Activated T-cell treated with anti-CD3 and anti-CD28 coated beads for 1 hour (primary cell): ENCODE measurements at regions not wholly inside any gene's neighbourhood (a gene's known extent, or its start where the extent isn't known, plus 50 kb on each side); places are given as distances from the start of the nearest gene placed in this dataset.

Experiments used
- DNase-seq: peaks from one replicate; pipeline ENCODE4 v3.0.0-alpha.2; 2020; ENCODE audit warnings: low read depth

- DNase-seq = no peak
Observed at GRCh38 chr9:673264-673965, 168.1 kb upstream of the DMRT1 start.

- DNase-seq = no peak
Observed at GRCh38 chr9:673966-674526, 167.5 kb upstream of the DMRT1 start.

- no peak for DNase-seq
Observed at GRCh38 chr9:675697-676370, 165.7 kb upstream of the DMRT1 start.

DNA sequence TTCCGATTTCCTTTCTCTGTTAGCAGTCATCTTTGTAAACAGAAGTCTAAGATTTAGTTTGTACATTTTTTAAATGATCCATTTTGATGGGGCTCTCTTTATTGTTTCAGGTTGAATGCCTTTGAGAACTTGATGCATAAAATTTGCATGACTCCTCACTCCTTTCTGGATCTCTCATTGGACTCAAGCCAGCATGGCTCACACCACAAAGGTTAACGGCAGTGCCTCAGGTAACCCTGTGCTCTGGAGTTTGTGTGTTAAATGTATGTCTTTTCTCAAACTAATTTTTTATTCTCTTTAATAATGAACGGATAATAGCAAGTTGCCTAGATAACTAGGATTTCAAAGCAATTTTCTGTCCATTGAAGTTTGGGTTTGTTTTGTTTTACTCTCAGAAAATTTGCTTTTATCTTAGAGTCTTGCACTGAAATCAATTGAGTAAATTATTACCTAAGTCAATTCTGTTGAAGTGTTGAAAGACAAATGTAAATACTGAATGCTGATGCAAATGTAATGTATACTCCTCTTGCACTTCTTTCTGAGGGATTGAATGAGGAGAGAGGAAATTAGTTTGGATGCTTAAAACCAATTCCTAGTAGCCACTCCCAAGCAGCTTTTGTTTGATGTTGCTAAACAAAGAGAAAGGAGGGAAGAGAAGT lies 164.6 kb upstream of the DMRT1 start:
- DNase-seq = no peak

DNA sequence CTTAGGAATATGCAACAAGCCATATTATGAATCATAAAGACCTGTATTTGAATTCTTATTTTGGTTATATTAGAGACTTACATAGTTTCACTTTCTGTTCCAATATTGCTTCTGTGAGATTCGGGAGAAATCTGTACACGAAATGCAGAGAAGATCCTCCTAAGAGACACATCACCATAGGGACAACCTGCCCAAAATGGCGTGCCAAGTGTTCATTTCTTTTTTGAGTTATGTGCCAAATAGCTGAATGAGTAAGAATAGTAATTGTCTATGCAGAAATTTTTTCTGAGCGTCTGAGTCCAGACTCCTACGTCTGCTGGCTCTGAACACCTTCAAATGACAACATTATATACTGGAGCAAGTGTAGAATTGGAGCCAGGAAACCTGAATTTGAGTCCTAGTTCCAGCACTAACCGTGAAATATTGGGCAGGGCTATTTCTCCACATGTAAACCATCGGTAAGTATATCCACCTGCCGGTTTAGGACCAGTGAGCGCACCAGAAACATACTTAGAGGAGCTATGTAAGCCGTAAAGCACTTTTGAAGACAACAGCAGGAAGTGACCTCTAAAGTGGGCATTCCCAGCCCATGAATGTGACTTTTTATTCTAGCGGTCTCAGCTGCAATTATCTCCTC lies 163.9 kb upstream of the DMRT1 start:
- DNase-seq = no peak

DNA sequence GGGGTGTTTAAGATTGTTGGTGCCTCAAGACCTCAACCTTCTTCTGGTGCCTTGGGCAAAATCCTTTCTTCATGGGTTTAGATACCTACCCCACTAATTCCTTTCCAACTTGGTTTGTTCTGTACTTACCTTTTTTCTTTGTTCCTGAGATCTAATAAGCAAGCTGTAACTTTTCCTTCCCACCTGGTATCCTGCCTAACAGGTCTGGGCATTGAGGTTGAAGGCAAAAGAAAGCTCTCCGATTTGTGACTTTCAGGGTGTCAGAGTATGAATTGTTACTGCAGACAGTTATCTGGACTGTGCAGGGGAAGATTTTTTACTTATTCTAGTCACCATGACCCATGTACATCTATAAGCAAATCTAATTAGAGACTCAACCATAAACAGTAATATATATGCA lies 162.6 kb upstream of the DMRT1 start:
- DNase-seq = no peak

GRCh38 chr9:679462-679861 lies 162.0 kb upstream of the DMRT1 start:
- no peak for DNase-seq

DNA sequence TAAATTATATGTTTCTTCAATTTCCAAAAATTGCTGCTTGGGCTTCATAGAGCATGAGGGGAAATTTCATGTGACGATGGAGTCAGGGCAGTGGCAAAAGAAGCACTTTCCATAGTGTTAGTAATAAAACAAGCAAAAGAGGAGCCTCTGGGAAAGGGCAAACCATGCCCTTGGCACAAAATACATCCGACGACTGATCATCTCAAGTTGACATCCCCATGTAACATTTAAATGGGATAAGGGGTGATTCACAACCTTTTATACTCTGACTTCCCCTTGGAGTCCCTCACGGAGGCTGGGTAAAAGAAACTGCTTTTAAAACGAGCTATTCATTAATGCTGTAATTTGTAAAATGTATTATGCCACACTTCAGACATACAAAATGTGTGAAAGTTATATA lies 161.4 kb upstream of the DMRT1 start:
- DNase-seq = no peak

DNA sequence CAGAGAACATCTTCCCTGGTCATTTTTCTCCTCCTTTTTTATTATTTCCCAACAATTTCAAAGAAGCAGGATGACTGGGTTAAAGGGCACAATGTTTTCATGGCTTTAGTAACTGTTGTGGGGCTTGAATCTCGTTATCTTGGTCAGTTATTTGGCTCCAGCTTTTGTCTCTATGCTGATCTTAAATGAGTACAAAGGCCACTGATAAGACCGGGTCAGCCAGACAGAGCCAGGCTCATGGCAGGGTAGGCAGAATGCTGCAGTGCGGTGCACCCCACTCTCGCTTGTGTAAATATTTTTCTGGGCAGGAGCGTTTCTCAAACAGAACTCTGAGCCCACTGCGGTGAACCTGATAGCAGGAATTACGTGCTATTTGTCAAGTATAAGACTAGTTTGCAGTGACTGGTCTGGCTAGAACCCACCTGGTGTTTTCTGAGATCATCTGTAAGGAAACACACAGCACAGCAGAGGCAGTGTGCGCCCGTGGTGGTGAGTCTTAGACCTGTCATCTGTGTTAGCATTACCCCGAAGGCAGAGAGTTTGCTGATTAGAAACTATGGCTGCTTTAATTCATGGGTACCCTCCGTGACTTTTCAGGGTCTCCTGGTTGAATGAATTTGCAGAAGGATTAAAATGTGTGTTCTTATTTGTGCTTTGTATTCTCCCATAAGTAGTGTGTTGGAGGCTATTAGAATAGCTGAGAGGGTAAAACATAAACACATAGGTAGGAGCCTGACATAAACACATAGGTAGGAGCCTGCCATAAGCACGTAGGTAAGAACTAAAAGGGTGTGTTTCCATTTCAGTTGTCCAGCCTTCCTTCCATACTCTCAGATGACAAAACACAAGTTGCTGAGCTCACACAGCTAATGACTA lies 158.6 kb upstream of the DMRT1 start:
- no peak for DNase-seq

DNA sequence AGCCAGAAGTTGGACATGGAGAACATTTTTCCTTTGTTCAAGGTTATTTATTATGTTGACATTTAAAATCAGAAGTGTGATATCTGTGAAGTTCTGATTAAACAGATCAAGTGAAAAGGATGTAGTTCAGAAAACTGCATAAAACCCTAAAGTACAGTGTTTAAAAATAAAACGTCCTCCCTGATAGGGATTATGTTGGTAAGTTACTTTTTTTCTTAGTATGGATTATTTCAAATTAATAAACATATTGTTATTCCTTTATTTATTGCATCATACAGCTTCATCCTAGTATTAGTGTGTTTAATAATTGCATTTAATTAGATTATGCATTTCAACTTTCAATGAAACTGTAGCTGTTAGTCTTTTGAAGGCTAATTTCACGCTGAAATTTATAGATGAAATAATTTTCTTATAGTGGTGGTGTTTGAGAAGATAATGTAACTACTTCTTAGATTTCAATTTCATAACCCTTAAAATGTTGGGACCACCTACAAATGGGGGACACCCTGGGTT lies 157.9 kb upstream of the DMRT1 start:
- no peak for DNase-seq

- DNase-seq = no peak
Observed at GRCh38 chr9:684054-684890, 157.2 kb upstream of the DMRT1 start.

DNA sequence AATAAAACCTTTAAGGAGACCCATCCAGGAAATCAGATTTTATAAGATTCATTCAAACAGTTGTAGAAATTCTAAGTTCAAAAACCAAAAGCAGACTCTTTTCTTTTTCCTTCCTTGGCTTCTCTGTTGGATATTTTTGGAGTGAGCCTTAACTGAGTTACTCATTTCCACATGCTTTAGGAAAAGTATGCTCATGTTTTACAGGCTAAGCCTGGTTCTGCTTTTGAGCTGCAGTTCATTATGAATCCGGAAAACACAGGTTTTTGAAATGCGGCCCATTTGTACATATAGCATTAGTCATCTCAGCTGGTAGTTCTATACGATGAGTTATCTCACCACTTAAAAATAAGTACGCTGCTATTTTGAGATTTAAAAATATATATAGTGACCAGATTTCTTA lies 156.6 kb upstream of the DMRT1 start:
- no peak for DNase-seq

DNA sequence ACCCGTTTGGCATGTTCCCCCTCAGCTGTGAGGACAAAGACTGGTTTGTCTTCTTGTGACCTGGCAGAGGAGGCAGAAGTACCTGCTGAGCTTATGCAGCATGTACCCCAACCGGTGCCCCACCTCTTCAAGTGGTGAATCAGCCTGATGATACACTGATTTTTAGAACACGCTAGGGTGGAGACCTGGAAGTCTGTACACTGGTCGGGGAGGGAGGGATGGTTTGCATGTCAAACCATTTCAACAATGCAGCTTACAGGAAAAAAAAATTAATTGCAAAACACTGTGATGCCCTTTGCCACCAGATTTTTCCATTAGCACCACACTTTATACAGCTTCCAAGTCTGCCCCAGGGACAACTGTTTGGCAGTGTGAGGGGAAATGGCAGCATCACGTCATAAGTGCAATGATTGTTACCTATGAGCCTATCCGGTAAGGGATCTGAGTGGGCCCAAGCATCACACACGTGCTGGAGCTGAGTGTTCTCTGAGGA lies 155.1 kb upstream of the DMRT1 start:
- no peak for DNase-seq

DNA sequence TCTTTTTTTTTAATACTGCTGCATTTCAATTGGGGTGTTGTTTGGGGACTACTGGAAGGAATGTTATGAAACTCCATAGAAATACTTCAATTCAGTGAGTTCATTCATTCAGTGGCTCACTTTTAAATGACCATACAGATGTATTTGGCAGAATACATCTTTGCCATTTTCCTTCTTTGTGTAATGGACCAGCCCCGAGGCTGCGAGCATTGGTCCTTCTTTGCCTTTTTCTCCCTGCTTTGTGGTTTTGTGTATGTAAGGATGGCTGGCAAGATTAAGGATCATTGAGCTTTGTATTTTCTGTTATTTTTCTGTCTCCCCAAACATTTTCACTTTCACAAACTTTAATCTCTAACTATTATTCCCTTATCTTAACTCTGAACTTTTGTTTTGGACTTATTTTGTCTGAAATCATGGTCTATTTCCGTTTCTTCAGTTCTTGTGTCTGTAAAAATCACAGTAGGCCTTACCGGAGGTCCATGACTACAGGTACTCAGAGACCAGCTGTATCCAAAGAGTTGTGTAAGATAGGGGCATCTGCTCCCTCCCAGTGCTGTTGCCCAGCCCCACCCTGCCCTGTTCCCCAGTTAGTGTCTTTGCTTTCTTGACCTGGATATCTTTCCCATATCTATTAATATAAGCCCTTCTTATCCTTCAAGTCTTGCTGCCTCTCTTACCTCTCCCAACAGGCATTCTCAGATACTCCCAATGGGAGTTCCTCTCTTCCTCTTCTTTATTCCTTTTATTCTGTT lies 154.3 kb upstream of the DMRT1 start:
- DNase-seq = no peak

DNA sequence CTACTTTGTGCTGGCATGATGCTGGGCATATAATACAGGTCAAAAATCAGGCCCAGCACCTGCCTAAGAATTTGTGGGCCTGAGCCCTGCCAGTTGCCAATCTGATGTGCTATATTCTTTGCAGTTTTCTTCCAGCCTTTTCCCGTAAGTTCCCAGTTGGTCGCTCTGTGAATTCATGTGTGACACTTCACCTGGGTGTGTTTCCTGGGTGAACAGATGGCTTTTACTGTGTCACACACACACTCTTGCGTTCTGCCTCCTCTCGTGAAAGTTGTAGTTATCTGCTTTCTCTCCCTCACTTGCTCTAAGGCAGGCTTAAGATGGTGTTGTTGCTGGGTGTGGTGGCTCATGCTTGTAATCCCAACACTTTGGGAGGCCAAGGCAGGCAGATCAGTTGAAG lies 153.5 kb upstream of the DMRT1 start:
- DNase-seq = no peak

DNA sequence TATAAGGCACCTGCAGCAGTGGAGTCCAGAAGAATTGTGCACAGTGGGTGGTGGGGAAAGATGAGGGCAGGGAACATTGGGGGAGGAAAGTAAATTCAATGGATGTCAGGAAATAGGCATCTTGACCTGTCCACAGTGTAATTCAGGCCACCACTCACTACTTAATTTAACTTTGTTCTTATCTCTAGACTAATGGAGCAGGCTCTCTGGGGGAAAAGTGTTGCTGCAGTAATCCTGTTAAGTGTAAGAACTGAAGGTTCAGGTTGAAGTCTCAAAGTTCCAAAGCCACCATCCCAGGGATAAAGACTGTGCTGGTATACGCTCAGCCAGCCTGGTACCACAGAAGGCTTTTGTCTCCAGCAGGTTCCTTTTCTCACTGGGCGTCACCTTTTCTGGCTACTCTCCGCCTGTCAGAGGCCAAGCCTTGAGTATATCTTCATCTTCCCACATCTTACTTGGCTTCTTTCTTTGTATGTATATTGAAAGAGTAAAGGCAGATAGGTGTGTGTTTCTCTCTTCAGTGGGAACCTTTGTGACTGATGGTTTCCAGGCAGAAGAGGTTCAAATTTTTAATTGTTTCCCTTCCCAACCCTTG lies 150.9 kb upstream of the DMRT1 start:
- no peak for DNase-seq

- DNase-seq = no peak
Observed at GRCh38 chr9:691825-692400, 149.6 kb upstream of the DMRT1 start.

DNA sequence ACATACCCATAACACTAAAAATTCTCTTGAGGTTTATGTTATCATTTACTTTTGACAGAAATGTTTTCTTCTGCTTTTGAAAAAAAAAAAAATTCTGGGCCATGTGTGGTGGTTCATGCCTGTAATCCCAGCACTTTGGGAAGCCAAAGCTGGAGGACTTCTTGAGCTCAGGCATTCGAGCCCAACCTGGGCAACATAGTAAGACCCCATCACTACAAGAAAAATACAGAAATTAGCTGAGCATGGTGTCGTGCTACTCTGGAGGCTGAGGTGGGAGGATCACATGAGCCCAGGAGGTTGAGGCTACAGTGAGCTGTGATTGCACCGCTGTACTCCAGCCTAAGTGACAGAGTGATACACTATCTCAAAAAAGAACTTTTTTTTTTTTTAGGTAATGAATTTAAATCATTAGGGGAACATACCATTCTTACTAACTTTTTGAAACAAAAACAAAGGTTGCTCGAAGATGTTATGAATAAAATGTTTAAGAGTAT lies 148.8 kb upstream of the DMRT1 start:
- DNase-seq = no peak
